Transverse colon (tissue), 4 donors: ENCODE measurements at regions not wholly inside any gene's neighbourhood (a gene's known extent, or its start where the extent isn't known, plus 50 kb on each side); places are given as distances from the start of the nearest gene placed in this dataset.

Source experiments
- DNase-seq: peaks from one replicate; pipeline ENCODE4 v3.0.0-alpha.2; 2019
- H3K27ac ChIP-seq, 4 donors: fragments of 200-600 bp; sonication (generic); 2 replicates each; pipeline ENCODE4 v1.5.1; 2016 to 2018; ENCODE audit warnings: inconsistent platforms in 4 of 4
- H3K27me3 ChIP-seq: fragments of 200-600 bp; sonication (generic); 2 replicates; pipeline ENCODE4 v1.5.1; 2017; ENCODE audit warnings: inconsistent platforms
- H3K36me3 ChIP-seq, 4 donors: fragments of 200-600 bp; sonication (generic); 2 replicates each; pipeline ENCODE4 v1.5.1; 2017 to 2019; ENCODE audit warnings: inconsistent platforms in 4 of 4
- H3K4me1 ChIP-seq, 4 donors: fragments of 200-600 bp; sonication (generic); 2 replicates each; pipeline ENCODE4 v1.5.1; 2017 to 2020; ENCODE audit warnings: inconsistent platforms in 4 of 4
- H3K4me3 ChIP-seq, 4 donors: fragments of 200-600 bp; sonication (generic); 1 replicate in 1 of 4; 2 replicates in 3 of 4; pipeline versions ENCODE4 v1.5.1 to v1.6.1; 2017 to 2019; ENCODE audit warnings: inconsistent platforms in 4 of 4
- H3K9me3 ChIP-seq, 2 donors: fragments of 200-600 bp; sonication (generic); 2 replicates each; pipeline ENCODE4 v1.5.1; 2017 to 2019; ENCODE audit warnings: inconsistent platforms in 2 of 2
- CTCF ChIP-seq, 5 experiments: fragments of 200-600 bp in 3 of 5; fragments of 450-650 bp in 2 of 5; sonication (generic) in 3 of 5; IDR thresholded peaks; 1 replicate in 2 of 5; 2 replicates in 3 of 5; pipeline ENCODE4 v1.5.1; 2016 to 2017; ENCODE audit warnings: antibody characterized with exemption in 5 of 5, inconsistent platforms in 3 of 5, mild to moderate bottlenecking in 2 of 5, moderate library complexity in 1 of 5
- EP300 ChIP-seq: sonication (generic); formaldehyde crosslinking; IDR thresholded peaks from one replicate; pipeline ENCODE4 v1.6.1; 2017; ENCODE audit warnings: antibody characterized with exemption, low read depth
- POLR2A ChIP-seq: fragments of 450-650 bp; IDR thresholded peaks from one replicate; pipeline ENCODE4 v1.6.1; 2016; ENCODE audit warnings: antibody characterized with exemption, mild to moderate bottlenecking, moderate library complexity
- POLR2AphosphoS5 ChIP-seq, 3 donors: sonication (generic); formaldehyde crosslinking; IDR thresholded peaks; one replicate each; pipeline ENCODE4 v1.6.1; 2016; ENCODE audit warnings: antibody characterized with exemption in 3 of 3
- WGBS, 2 donors: methylation state at CpG; one replicate each; pipeline ENCODE4 v1.1.5; 2018; ENCODE audit warnings: low coverage in 1 of 2; 5-methylcytosine and 5-hydroxymethylcytosine counted together
- in situ Hi-C, 4 donors: fragments of 200-750 bp; cut with MboI; loops; one replicate each; pipeline versions ENCODE4 v1.15.0 to v1.15.1; 2017; ENCODE audit warnings: low sequenced_read_pairs in 3 of 4, low pct_ligation_motif_present in 1 of 4, low pct_unique_long_range_greater_than_20kb in 1 of 4
- intact Hi-C: fragments of 100-400 bp; cut with DNase I; formaldehyde crosslinking; loops from one replicate; pipeline ENCODE4 v1.15.1; 2023; ENCODE audit warnings: low total_unique reads

- Histone ChIP-seq H3K4me1 (no peaks in the 10 kb centered on the region), H3K9me3 (no peaks in the 10 kb centered on the region), H3K27ac (no peak overlapping the region), H3K4me3 (no peak overlapping the region), H3K27me3 (no peaks in the 10 kb centered on the region), H3K36me3 (no peaks in the 10 kb centered on the region)
- TF ChIP-seq POLR2AphosphoS5 (IDR thresholded peaks at IDR 0.05) (no peak), EP300 (no peak), POLR2A (no peak), CTCF (IDR thresholded peaks at IDR 0.05) (no peak)
- WGBS, 2 donors = 63 to 67% methylated on average over 2 to 4 of the region's 4 CpGs
- in situ Hi-C loops = no loop called here
- no peak for DNase-seq
- intact Hi-C loops = no loop called here
Observed at GRCh38 chr2:126431136-126431535, 224.8 kb upstream of the GYPC start.

- Histone ChIP-seq H3K36me3 (no peaks in the 10 kb centered on the region), H3K9me3 (no peaks in the 10 kb centered on the region), H3K4me1 (no peaks in the 10 kb centered on the region), H3K27ac (no peak overlapping the region), H3K4me3 (no peak overlapping the region), H3K27me3 (no peaks in the 10 kb centered on the region)
- 71 to 84% methylated on average over 1 of the region's 1 CpG for WGBS, 2 donors
- intact Hi-C loops (no loop called here), in situ Hi-C loops (no loop called here)
- no peak for TF ChIP-seq EP300
- no peak for TF ChIP-seq POLR2A
- TF ChIP-seq CTCF (IDR thresholded peaks at IDR 0.05) = no peak
- no peak for TF ChIP-seq POLR2AphosphoS5 (IDR thresholded peaks at IDR 0.05)
- no peak for DNase-seq
Observed at GRCh38 chr2:126436411-126436810, 219.5 kb upstream of the GYPC start.

GRCh38 chr2:126437016-126437415 is 218.9 kb upstream of the GYPC start:
- in situ Hi-C loops = no loop called here
- 80 to 89% methylated on average over 6 of the region's 6 CpGs for WGBS, 2 donors
- H3K4me3 ChIP-seq = no peak overlapping the region
- no peaks in the 10 kb centered on the region for H3K36me3 ChIP-seq
- intact Hi-C loops = no loop called here
- no peak overlapping the region for H3K27ac ChIP-seq
- H3K4me1 ChIP-seq = no peaks in the 10 kb centered on the region
- TF ChIP-seq POLR2A (no peak), CTCF (IDR thresholded peaks at IDR 0.05) (no peak), POLR2AphosphoS5 (IDR thresholded peaks at IDR 0.05) (no peak), EP300 (no peak)
- H3K9me3 ChIP-seq = no peaks in the 10 kb centered on the region
- H3K27me3 ChIP-seq = no peaks in the 10 kb centered on the region
- no peak for DNase-seq

- H3K36me3 ChIP-seq = no peaks in the 10 kb centered on the region
- no peaks in the 10 kb centered on the region for H3K9me3 ChIP-seq
- no peaks in the 10 kb centered on the region for H3K27me3 ChIP-seq
- DNase-seq = no peak
- in situ Hi-C loops (no loop called here), intact Hi-C loops (no loop called here)
- H3K4me3 ChIP-seq = no peak overlapping the region
- no peak overlapping the region for H3K27ac ChIP-seq
- no peaks in the 10 kb centered on the region for H3K4me1 ChIP-seq
- 54% methylated on average over 1 of the region's 1 CpG; no CpG with 5 or more reads in 1 of the 2 donors for WGBS, 2 donors
- TF ChIP-seq CTCF (IDR thresholded peaks at IDR 0.05) = no peak
- no peak for TF ChIP-seq POLR2AphosphoS5 (IDR thresholded peaks at IDR 0.05)
- TF ChIP-seq EP300 = no peak
- no peak for TF ChIP-seq POLR2A
Observed at GRCh38 chr2:126444512-126444911, 211.4 kb upstream of the GYPC start.
